OCI-LY3 (cell line): ENCODE measurements at regions not wholly inside any gene's neighbourhood (a gene's known extent, or its start where the extent isn't known, plus 50 kb on each side); places are given as distances from the start of the nearest gene placed in this dataset.

Experiments used
- H2AFZ ChIP-seq: fragments of 200-600, 300-600 bp; shearing (Covaris generic); 2 replicates; pipeline ENCODE4 v1.6.0; 2014; ENCODE audit warnings: antibody characterized with exemption, low read depth, low read length
- H3K27ac ChIP-seq: fragments of 200-600, 300-600 bp; sonication (generic); 2 replicates; pipeline ENCODE4 v1.5.1; 2014; ENCODE audit warnings: mild to moderate bottlenecking, low read length, moderate library complexity, mixed read lengths
- H3K27me3 ChIP-seq: fragments of 200-600, 300-600 bp; sonication (generic); 2 replicates; pipeline ENCODE4 v1.6.1; 2014; ENCODE audit warnings: low read depth, low read length, mixed read lengths
- H3K36me3 ChIP-seq: fragments of 200-600, 300-600 bp; sonication (generic); replicated peaks from 2 replicates; pipeline ENCODE3; 2014; ENCODE audit warnings: low read depth, low read length, mixed read lengths
- H3K4me1 ChIP-seq: fragments of 300-600, 200-600 bp; sonication (generic); 2 replicates; pipeline ENCODE4 v1.6.1; 2014; ENCODE audit warnings: low read length, mixed read lengths
- H3K4me2 ChIP-seq: fragments of 200-600, 300-600 bp; sonication (generic); 2 replicates; pipeline ENCODE4 v1.6.1; 2014; ENCODE audit warnings: low read length, mixed read lengths
- H3K4me3 ChIP-seq: fragments of 300-600, 200-600 bp; sonication (generic); 2 replicates; pipeline ENCODE4 v1.5.1; 2014; ENCODE audit warnings: antibody characterized with exemption, mild to moderate bottlenecking, low read length, moderate library complexity
- H3K79me2 ChIP-seq: fragments of 300-600, 200-600 bp; shearing (Covaris generic); 2 replicates; pipeline ENCODE4 v1.6.1; 2014; ENCODE audit warnings: mild to moderate bottlenecking, low read length, mixed read lengths
- H3K9ac ChIP-seq: fragments of 300-600, 200-600 bp; shearing (Covaris generic); 2 replicates; pipeline ENCODE4 v1.6.0; 2014; ENCODE audit warnings: mild to moderate bottlenecking, low read length, moderate library complexity
- H3K9me3 ChIP-seq: fragments of 200-600, 300-600 bp; shearing (Covaris generic); 2 replicates; pipeline ENCODE4 v1.6.1; 2014; ENCODE audit warnings: low read length, mixed read lengths; ENCODE audit not compliant: insufficient read depth
- H4K20me1 ChIP-seq: fragments of 200-600, 300-600 bp; sonication (generic); 2 replicates; pipeline ENCODE4 v1.6.1; 2016; ENCODE audit warnings: low read length, mixed read lengths; ENCODE audit not compliant: insufficient read depth
- CTCF ChIP-seq: fragments of 200-600, 300-600 bp; sonication (generic); IDR thresholded peaks from 2 replicates; pipeline ENCODE4 v1.5.1; 2014; ENCODE audit warnings: antibody characterized with exemption, low read length, low read depth
- EZH2phosphoT487 ChIP-seq: fragments of 200-600 bp; shearing (Covaris generic); IDR thresholded peaks from 2 replicates; pipeline ENCODE4 v1.6.1; 2018; ENCODE audit warnings: antibody characterized with exemption, mixed run types, low read depth

- H3K9me3 ChIP-seq: no peaks in the 10 kb centered on the region
- no peaks in the 10 kb centered on the region for H4K20me1 ChIP-seq
- H3K36me3 ChIP-seq: no peaks in the 10 kb centered on the region
- no peaks in the 10 kb centered on the region for H3K4me1 ChIP-seq
- no peak overlapping the region for H3K27ac ChIP-seq
- no peaks in the 10 kb centered on the region for H3K27me3 ChIP-seq
- H2AFZ ChIP-seq: no peak overlapping the region
- TF ChIP-seq EZH2phosphoT487: no peak
- H3K9ac ChIP-seq: no peak overlapping the region
- H3K79me2 ChIP-seq: no peaks in the 10 kb centered on the region
- H3K4me2 ChIP-seq: no peak overlapping the region
- H3K4me3 ChIP-seq: no peak overlapping the region
These were observed 84.5 kb upstream of the ARHGAP28 start for GRCh38 chr18:6644836-6645627.

- no peak overlapping the region for H3K4me2 ChIP-seq
- no peaks in the 10 kb centered on the region for H3K27me3 ChIP-seq
- H4K20me1 ChIP-seq: no peaks in the 10 kb centered on the region
- no peak overlapping the region for H3K9ac ChIP-seq
- no peaks in the 10 kb centered on the region for H3K79me2 ChIP-seq
- no peak for TF ChIP-seq CTCF
- no peak for TF ChIP-seq EZH2phosphoT487
- H3K4me1 ChIP-seq: no peaks in the 10 kb centered on the region
- H3K36me3 ChIP-seq: no peaks in the 10 kb centered on the region
- H3K9me3 ChIP-seq: no peaks in the 10 kb centered on the region
- H3K4me3 ChIP-seq: no peak overlapping the region
- H2AFZ ChIP-seq: no peak overlapping the region
- H3K27ac ChIP-seq: no peak overlapping the region
These were observed 82.7 kb upstream of the ARHGAP28 start for GRCh38 chr18:6646801-6647200.

- TF ChIP-seq EZH2phosphoT487 (no peak), CTCF (no peak)
- no peak overlapping the region for H3K4me2 ChIP-seq
These were observed 80.9 kb upstream of the ARHGAP28 start for GRCh38 chr18:6648581-6648980.

GRCh38 chr18:6649421-6650126, 79.9 kb upstream of the ARHGAP28 start:
- Histone ChIP-seq H3K79me2 (no peaks in the 10 kb centered on the region), H3K9me3 (no peaks in the 10 kb centered on the region), H4K20me1 (no peaks in the 10 kb centered on the region), H3K4me1 (no peaks in the 10 kb centered on the region), H3K4me2 (no peak overlapping the region), H3K36me3 (no peaks in the 10 kb centered on the region), H3K27me3 (no peaks in the 10 kb centered on the region), H3K9ac (no peak overlapping the region), H3K27ac (no peak overlapping the region), H3K4me3 (no peak overlapping the region), H2AFZ (no peak overlapping the region)
- TF ChIP-seq CTCF: no peak
- TF ChIP-seq EZH2phosphoT487: no peak

More at GRCh38 chr18:6648581-6648980, 80.9 kb upstream of the ARHGAP28 start:
- Histone ChIP-seq H3K4me1 (no peaks in the 10 kb centered on the region), H3K27me3 (no peaks in the 10 kb centered on the region), H4K20me1 (no peaks in the 10 kb centered on the region), H3K9ac (no peak overlapping the region), H3K9me3 (no peaks in the 10 kb centered on the region), H3K4me3 (no peak overlapping the region), H3K27ac (no peak overlapping the region), H3K79me2 (no peaks in the 10 kb centered on the region), H2AFZ (no peak overlapping the region), H3K36me3 (no peaks in the 10 kb centered on the region)
